K562 (cell line): ENCODE measurements at regions not wholly inside any gene's neighbourhood (a gene's known extent, or its start where the extent isn't known, plus 50 kb on each side); places are given as distances from the start of the nearest gene placed in this dataset.
"Not testable (repeated sequence)": the region's sequence is repeated elsewhere in the genome, so short reads cannot be mapped to it uniquely, and the experiment has no call there.

Source experiments
- ATAC-seq: fragments of 200-7000 bp; cut with Tn5 transposase; 3 replicates; pipeline ENCODE4 v1.9.1; 2020; ENCODE audit warnings: moderate library complexity
- BruUV-seq: library from RNA; stranded (reverse); fragments of 400-500 nt; replicated peaks from 2 replicates; lab custom pipeline; 2021; lab: Mats Ljungman, UMichigan
- CTCF ChIA-PET: fragments of 300-600 bp; formaldehyde crosslinking; extraction: SDS; loops from one replicate; lab custom pipeline; 2021; ENCODE audit warnings: low intra/inter-chr PET ratio; lab: Yijun Ruan, JAX
- POLR2A ChIA-PET: fragments of 300-600, 350-650 bp; sonication (Branson Sonifier 250); formaldehyde crosslinking; extraction: SDS; loops from one replicate; lab custom pipeline; 2021; ENCODE audit warnings: antibody characterized with exemption, inconsistent platforms; lab: Yijun Ruan, JAX
- DNase-seq, 4 experiments: peaks; one replicate each; pipeline versions ENCODE4 v3.0.0 to v3.0.0-alpha.2; 2011 to 2018; ENCODE audit warnings: low spot score in 3 of 4, mixed read lengths in 3 of 4; ENCODE audit errors: extremely low read depth in 1 of 4
- FAIRE-seq: peaks from 2 replicates; lab custom pipeline; 2011; peaks lifted over from hg19 to GRCh38; lab: Jason Lieb, UNC
- H2AFZ ChIP-seq: 2 replicates; pipeline ENCODE4 v1.6.0; 2011; ENCODE audit warnings: low read depth, low read length, control low read depth, inconsistent platforms
- H3K27ac ChIP-seq: fragments of 200-600 bp; 3 replicates; pipeline ENCODE4 v1.8.0; 2011; ENCODE audit warnings: low read depth, mild to moderate bottlenecking, control low read depth, inconsistent platforms, low read length, moderate library complexity, mixed read lengths; ENCODE audit errors: extremely low read depth
- H3K27me3 ChIP-seq, 2 experiments: fragments of 300-600 bp in 1 of 2; 2 replicates in 1 of 2; 3 replicates in 1 of 2; pipeline versions ENCODE4 v1.6.0 to v1.8.0; 2011; ENCODE audit warnings: inconsistent platforms in 2 of 2, low read length in 2 of 2, mild to moderate bottlenecking in 1 of 2, mixed read lengths in 1 of 2, moderate library complexity in 1 of 2; ENCODE audit not compliant: control insufficient read depth in 2 of 2, insufficient read depth in 2 of 2
- H3K36me3 ChIP-seq: fragments of 300-600 bp; 3 replicates; pipeline ENCODE4 v1.8.0; 2011; ENCODE audit warnings: mild to moderate bottlenecking, low read length, inconsistent platforms; ENCODE audit not compliant: control insufficient read depth, insufficient read depth
- H3K4me1 ChIP-seq, 2 experiments: fragments of 200-600 bp in 1 of 2; replicated peaks in 1 of 2; 2 replicates in 1 of 2; 3 replicates in 1 of 2; pipeline versions ENCODE4 v1.5.1 to v1.8.0; 2011; ENCODE audit warnings: inconsistent platforms in 2 of 2, low read length in 2 of 2, mild to moderate bottlenecking in 1 of 2, mixed read lengths in 1 of 2, moderate library complexity in 1 of 2; ENCODE audit not compliant: control insufficient read depth in 2 of 2, insufficient read depth in 2 of 2
- H3K4me2 ChIP-seq: 2 replicates; pipeline ENCODE4 v1.6.1; 2011; ENCODE audit warnings: low read length, control low read depth, inconsistent platforms, mixed read lengths; ENCODE audit not compliant: insufficient read depth
- H3K4me3 ChIP-seq: fragments of 200-600 bp; sonication (generic), shearing (Covaris generic); 2 replicates; pipeline ENCODE4 v1.5.1; 2016; ENCODE audit warnings: control low read depth, inconsistent platforms
- H3K79me2 ChIP-seq: fragments of 200-600 bp; 3 replicates; pipeline ENCODE4 v1.8.0; 2011; ENCODE audit warnings: low read length, inconsistent platforms; ENCODE audit not compliant: control insufficient read depth, insufficient read depth
- H3K9ac ChIP-seq, 2 experiments: 2 replicates each; pipeline versions ENCODE4 v1.6.0 to v1.6.1; 2011; ENCODE audit warnings: low read depth in 2 of 2, low read length in 2 of 2, control low read depth in 1 of 2, inconsistent platforms in 1 of 2, mild to moderate bottlenecking in 1 of 2, mixed read lengths in 1 of 2; ENCODE audit not compliant: insufficient read depth in 1 of 2
- H3K9me1 ChIP-seq: one replicate; pipeline ENCODE4 v1.6.0; 2011; ENCODE audit warnings: inconsistent platforms, mild to moderate bottlenecking, low read length, moderate library complexity; ENCODE audit not compliant: control insufficient read depth, insufficient read depth
- H3K9me3 ChIP-seq: replicated peaks from 2 replicates; pipeline ENCODE4 v1.5.1; 2011; ENCODE audit warnings: low read depth, low read length, inconsistent platforms; ENCODE audit not compliant: control insufficient read depth, insufficient read depth
- H4K20me1 ChIP-seq: replicated peaks from 2 replicates; pipeline ENCODE4 v1.6.1; 2011; ENCODE audit warnings: low read length, inconsistent platforms, mixed read lengths; ENCODE audit not compliant: control insufficient read depth, insufficient read depth
- CBFA2T2 ChIP-seq: fragments of 450-650 bp; conservative IDR thresholded peaks from 2 replicates; pipeline ENCODE4 v1.6.1; 2017; ENCODE audit warnings: mild to moderate bottlenecking
- CHCHD3 ChIP-seq: fragments of 250-450 bp; sonication (Bioruptor Pico); IDR thresholded peaks from 2 replicates; pipeline ENCODE4 v2.1.2; 2022; ENCODE audit warnings: mild to moderate bottlenecking
- EHMT2 ChIP-seq: fragments of 450-650 bp; IDR thresholded peaks from 2 replicates; pipeline ENCODE4 v1.6.1; 2018; ENCODE audit warnings: antibody characterized with exemption
- HINFP ChIP-seq: fragments of 450-650 bp; conservative IDR thresholded peaks from 2 replicates; pipeline ENCODE4 v1.6.1; 2016; ENCODE audit warnings: missing genetic modification characterization, low read depth, mild to moderate bottlenecking, control low read depth, missing compliant biosample characterization
- NFIC ChIP-seq: fragments of 450-650 bp; IDR thresholded peaks from 2 replicates; pipeline ENCODE4 v1.6.1; 2017; ENCODE audit warnings: mild to moderate bottlenecking, inconsistent platforms
- NFIX ChIP-seq: fragments of 250-450 bp; sonication (Bioruptor Pico); IDR thresholded peaks from 2 replicates; pipeline ENCODE4 v1.4.0; 2020; ENCODE audit warnings: low read depth, mild to moderate bottlenecking, moderate library complexity
- NFRKB ChIP-seq: fragments of 450-650 bp; IDR thresholded peaks from 2 replicates; pipeline ENCODE4 v1.6.1; 2016; ENCODE audit warnings: low read depth
- SAP30 ChIP-seq: fragments of 200-600 bp; sonication (generic); IDR thresholded peaks from 2 replicates; pipeline ENCODE4 v1.6.1; 2012; ENCODE audit warnings: borderline replicate concordance, low read depth, mild to moderate bottlenecking, moderate library complexity, low read length, control low read depth, inconsistent platforms; ENCODE audit not compliant: insufficient read depth, poor library complexity, severe bottlenecking
- XRCC5 ChIP-seq: fragments of 200-400 bp; formaldehyde crosslinking; IDR thresholded peaks from 2 replicates; pipeline ENCODE4 v1.6.1; 2017; ENCODE audit warnings: low read depth, mild to moderate bottlenecking, low read length
- ZBTB33 ChIP-seq: sonication (generic); formaldehyde crosslinking; IDR thresholded peaks from 2 replicates; pipeline ENCODE4 v1.8.1; 2023; ENCODE audit warnings: mild to moderate bottlenecking, missing genetic modification reagents
- ZNF354B ChIP-seq: fragments of 250-450 bp; sonication (Bioruptor Pico); IDR thresholded peaks from 2 replicates; pipeline ENCODE4 v1.4.0; 2020
- ZNF699 ChIP-seq: fragments of 250-450 bp; sonication (Bioruptor Pico); IDR thresholded peaks from 2 replicates; pipeline ENCODE4 v1.8.0; 2021; ENCODE audit warnings: mild to moderate bottlenecking, moderate library complexity; ENCODE audit not compliant: insufficient replicate concordance
- ZNF717 ChIP-seq: fragments of 250-450 bp; sonication (Bioruptor Pico); IDR thresholded peaks from 2 replicates; pipeline ENCODE4 v1.5.0; 2021
- ZNF766 ChIP-seq: fragments of 200-800 bp; sonication (Bioruptor generic); conservative IDR thresholded peaks from 2 replicates; pipeline ENCODE4 v1.6.1; 2016; ENCODE audit warnings: missing genetic modification characterization, missing compliant biosample characterization
- WGBS: fragments of 100-300 bp; shearing (Covaris generic); methylation state at CpG from one replicate; pipeline ENCODE4 v1.1.6; 2016; ENCODE audit warnings: low coverage, mixed read lengths; ENCODE audit not compliant: insufficient coverage; ENCODE audit errors: missing lambda C conversion rate; 5-methylcytosine and 5-hydroxymethylcytosine counted together
- in situ Hi-C: fragments of 300-500 bp; cut with MboI; formaldehyde crosslinking; loops from 4 replicates; pipeline ENCODE4 v1.15.0; 2018; ENCODE audit warnings: inconsistent platforms, mixed read lengths
- intact Hi-C: fragments of 100-400 bp; cut with micrococcal nuclease; formaldehyde crosslinking; loops from 2 replicates; pipeline ENCODE4 v1.14.2; 2022

GRCh38 chr5:97297704-97298091 is 114.7 kb upstream of the RIOK2 start:
- TF ChIP-seq HINFP (no peak), ZNF354B (no peak), ZBTB33 (CRISPR knock-in tag) (no peak), CHCHD3 (CRISPR knock-in tag) (no peak), CBFA2T2 (no peak), NFRKB (no peak), EHMT2 (no peak), ZNF717 (CRISPR knock-in tag) (no peak), ZNF766 (CRISPR knock-in tag) (no peak), ZNF699 (CRISPR knock-in tag) (no peak), XRCC5 (no peak), NFIX (CRISPR knock-in tag) (no peak), NFIC (no peak), SAP30 (no peak)
- no TSS peak for BruUV-seq
- POLR2A ChIA-PET: no interaction called here

GRCh38 chr5:97301181-97301580 is 118.1 kb upstream of the RIOK2 start:
- H3K27ac ChIP-seq, FAIRE-seq, DNase-seq, in situ Hi-C loops, BruUV-seq, H2AFZ ChIP-seq, H3K4me1 ChIP-seq, ATAC-seq, H3K9me1 ChIP-seq, H4K20me1 ChIP-seq, intact Hi-C loops, H3K27me3 ChIP-seq, H3K4me3 ChIP-seq, H3K4me2 ChIP-seq, H3K36me3 ChIP-seq, H3K9me3 ChIP-seq, POLR2A ChIA-PET, H3K9ac ChIP-seq, CTCF ChIA-PET, H3K79me2 ChIP-seq: not testable (repeated sequence)
- WGBS: 3% methylated on average over 12 of the region's 16 CpGs

More at GRCh38 chr5:97297704-97298091, 114.7 kb upstream of the RIOK2 start:
- no peak overlapping the region for H3K4me2 ChIP-seq
- FAIRE-seq (no peak), ATAC-seq (no peak), DNase-seq (no peak)
- H4K20me1 ChIP-seq: no peaks in the 10 kb centered on the region
- H3K4me3 ChIP-seq: no peak overlapping the region
- H2AFZ ChIP-seq: no peak overlapping the region
- no peaks in the 10 kb centered on the region for H3K79me2 ChIP-seq
- intact Hi-C loops: no loop called here
- H3K9ac ChIP-seq: no peak overlapping the region
- no peaks in the 10 kb centered on the region for H3K36me3 ChIP-seq
- H3K4me1 ChIP-seq: no peaks in the 10 kb centered on the region
- H3K9me1 ChIP-seq: no peaks in the 10 kb centered on the region
- H3K27ac ChIP-seq: no peak overlapping the region
- CTCF ChIA-PET: no interaction called here
- in situ Hi-C loops: no loop called here
- H3K27me3 ChIP-seq: no peaks in the 10 kb centered on the region
- no peaks in the 10 kb centered on the region for H3K9me3 ChIP-seq
